IMR-90 (cell line): ENCODE measurements at regions not wholly inside any gene's neighbourhood (a gene's known extent, or its start where the extent isn't known, plus 50 kb on each side); places are given as distances from the start of the nearest gene placed in this dataset.

Source experiments
- ATAC-seq: fragments of 200-7000 bp; cut with Tn5 transposase; 2 replicates; pipeline ENCODE4 v1.9.1; 2020; ENCODE audit warnings: low read depth, mild to moderate bottlenecking, moderate library complexity
- BruUV-seq: library from RNA; stranded (reverse); fragments of 400-500 nt; replicated peaks from 2 replicates; lab custom pipeline; 2021; lab: Mats Ljungman, UMichigan
- CTCF ChIA-PET: fragments of 300-600 bp; formaldehyde crosslinking; extraction: SDS; loops from one replicate; lab custom pipeline; 2021; ENCODE audit warnings: antibody characterized with exemption; lab: Yijun Ruan, JAX
- POLR2A ChIA-PET: fragments of 300-600 bp; sonication (Branson Sonifier 250); formaldehyde crosslinking; loops from one replicate; lab custom pipeline; 2022; ENCODE audit warnings: antibody characterized with exemption; ENCODE audit not compliant: unreplicated experiment; lab: Charles Lee
- DNase-seq: peaks from one replicate; pipeline ENCODE4 v3.0.0; 2013
- H2AFZ ChIP-seq: replicated peaks from 2 replicates; pipeline ENCODE3; 2013; ENCODE audit warnings: low read length, mild to moderate bottlenecking; ENCODE audit not compliant: poor library complexity
- H2AK5ac ChIP-seq: 2 replicates; pipeline ENCODE4 v1.6.1; 2013; ENCODE audit warnings: low read depth, low read length, inconsistent platforms
- H2AK9ac ChIP-seq: replicated peaks from 2 replicates; pipeline ENCODE3; 2013; ENCODE audit warnings: mild to moderate bottlenecking, low read depth, low read length, moderate library complexity; ENCODE audit not compliant: poor library complexity
- H2BK120ac ChIP-seq: 2 replicates; pipeline ENCODE4 v1.6.1; 2013; ENCODE audit warnings: low read depth, low read length, inconsistent platforms
- H2BK15ac ChIP-seq: 3 replicates; pipeline ENCODE4 v1.6.1; 2013; ENCODE audit warnings: low read depth, low read length, inconsistent platforms
- H2BK20ac ChIP-seq: 2 replicates; pipeline ENCODE4 v1.6.1; 2013; ENCODE audit warnings: low read depth, mild to moderate bottlenecking, inconsistent platforms, low read length, moderate library complexity
- H2BK5ac ChIP-seq: 2 replicates; pipeline ENCODE4 v1.6.1; 2013; ENCODE audit warnings: mild to moderate bottlenecking, low read depth, low read length, inconsistent platforms; ENCODE audit not compliant: poor library complexity, severe bottlenecking
- H3K14ac ChIP-seq: replicated peaks from 2 replicates; pipeline ENCODE4 v1.6.1; 2013; ENCODE audit warnings: low read depth, low read length, inconsistent platforms
- H3K18ac ChIP-seq: 2 replicates; pipeline ENCODE4 v1.6.1; 2013; ENCODE audit warnings: low read depth, low read length, control low read depth
- H3K23ac ChIP-seq: 2 replicates; pipeline ENCODE4 v1.6.1; 2013; ENCODE audit warnings: low read depth, low read length, inconsistent platforms
- H3K27ac ChIP-seq: 2 replicates; pipeline ENCODE4 v1.5.1; 2013; ENCODE audit warnings: mild to moderate bottlenecking, control low read depth, low read length; ENCODE audit not compliant: insufficient read depth
- H3K27me3 ChIP-seq: 2 replicates; pipeline ENCODE4 v1.6.1; 2013; ENCODE audit warnings: low read length; ENCODE audit not compliant: control insufficient read depth, insufficient read depth
- H3K36me3 ChIP-seq: 2 replicates; pipeline ENCODE4 v1.6.1; 2013; ENCODE audit warnings: low read length, mixed read lengths; ENCODE audit not compliant: control insufficient read depth, insufficient read depth
- H3K4ac ChIP-seq: 2 replicates; pipeline ENCODE4 v1.6.1; 2013; ENCODE audit warnings: low read depth, low read length, inconsistent platforms
- H3K4me1 ChIP-seq: 2 replicates; pipeline ENCODE4 v1.6.1; 2013; ENCODE audit warnings: low read length, mixed read lengths; ENCODE audit not compliant: control insufficient read depth, insufficient read depth
- H3K4me2 ChIP-seq: 2 replicates; pipeline ENCODE4 v1.6.1; 2013; ENCODE audit warnings: low read depth, mild to moderate bottlenecking, control low read depth, low read length, moderate library complexity
- H3K4me3 ChIP-seq: 2 replicates; pipeline ENCODE4 v1.5.1; 2013; ENCODE audit warnings: low read depth, mild to moderate bottlenecking, control low read depth, low read length, moderate library complexity; ENCODE audit not compliant: insufficient read depth
- H3K56ac ChIP-seq: 2 replicates; pipeline ENCODE4 v1.6.1; 2013; ENCODE audit warnings: low read length, inconsistent platforms; ENCODE audit not compliant: insufficient read depth; ENCODE audit errors: extremely low read depth
- H3K79me1 ChIP-seq, 2 experiments: 2 replicates each; pipeline ENCODE4 v1.6.1; 2013; ENCODE audit warnings: low read length in 2 of 2, inconsistent platforms in 1 of 2, low read depth in 1 of 2
- H3K9ac ChIP-seq: 2 replicates; pipeline ENCODE4 v1.6.1; 2013; ENCODE audit warnings: low read depth, low read length, control low read depth
- H3K9me1 ChIP-seq: 2 replicates; pipeline ENCODE4 v1.6.1; 2013; ENCODE audit warnings: low read length, inconsistent platforms; ENCODE audit not compliant: insufficient read depth
- H3K9me3 ChIP-seq: 2 replicates; pipeline ENCODE4 v1.6.1; 2013; ENCODE audit warnings: low read length; ENCODE audit not compliant: control insufficient read depth, insufficient read depth
- H4K20me1 ChIP-seq: 2 replicates; pipeline ENCODE4 v1.6.1; 2013; ENCODE audit warnings: low read length, inconsistent platforms; ENCODE audit not compliant: insufficient read depth
- H4K5ac ChIP-seq: 2 replicates; pipeline ENCODE4 v1.6.1; 2013; ENCODE audit warnings: mild to moderate bottlenecking, low read depth, low read length, control low read depth
- H4K8ac ChIP-seq, 2 experiments: 2 replicates each; pipeline ENCODE4 v1.6.1; 2013; ENCODE audit warnings: low read depth in 2 of 2, low read length in 2 of 2, control low read depth in 1 of 2, inconsistent platforms in 1 of 2
- H4K91ac ChIP-seq: 2 replicates; pipeline ENCODE4 v1.6.1; 2013; ENCODE audit warnings: low read depth, low read length, inconsistent platforms; ENCODE audit not compliant: insufficient read depth
- CHD1 ChIP-seq: IDR thresholded peaks from 2 replicates; pipeline ENCODE4 v1.6.1; 2012; ENCODE audit warnings: low read depth, low read length, improper control_type of control experiment
- MAFK ChIP-seq: IDR thresholded peaks from 2 replicates; pipeline ENCODE4 v1.6.1; 2012; ENCODE audit warnings: low read depth, low read length, improper control_type of control experiment
- MAZ ChIP-seq: IDR thresholded peaks from 2 replicates; pipeline ENCODE4 v1.6.1; 2012; ENCODE audit warnings: low read depth, mild to moderate bottlenecking, low read length, improper control_type of control experiment, moderate library complexity, borderline replicate concordance
- POLR2A ChIP-seq: IDR thresholded peaks from 2 replicates; pipeline ENCODE4 v1.6.1; 2012; ENCODE audit warnings: mild to moderate bottlenecking, low read depth, low read length
- WGBS, 2 experiments: methylation state at CpG; one replicate each; pipeline versions ENCODE4 v1.1.5 to v1.1.7; 2013; ENCODE audit warnings: missing lambda C conversion rate in 2 of 2; ENCODE audit not compliant: insufficient read length in 1 of 2; ENCODE audit errors: extremely low coverage in 2 of 2; 5-methylcytosine and 5-hydroxymethylcytosine counted together
- dilution Hi-C: fragments of 300-500 bp; cut with HindIII; formaldehyde crosslinking; loops from one replicate; pipeline ENCODE4 v1.14.3; 2018; ENCODE audit warnings: low sequenced_read_pairs; ENCODE audit not compliant: unreplicated experiment
- in situ Hi-C: fragments of 300-500 bp; cut with MboI; formaldehyde crosslinking; loops from 3 replicates; pipeline ENCODE4 v1.14.3; 2019; ENCODE audit warnings: low sequenced_read_pairs, inconsistent platforms, mixed read lengths
- intact Hi-C: fragments of 100-400 bp; cut with micrococcal nuclease; formaldehyde crosslinking; loops from 2 replicates; pipeline ENCODE4 v1.10.0; 2022

DNA sequence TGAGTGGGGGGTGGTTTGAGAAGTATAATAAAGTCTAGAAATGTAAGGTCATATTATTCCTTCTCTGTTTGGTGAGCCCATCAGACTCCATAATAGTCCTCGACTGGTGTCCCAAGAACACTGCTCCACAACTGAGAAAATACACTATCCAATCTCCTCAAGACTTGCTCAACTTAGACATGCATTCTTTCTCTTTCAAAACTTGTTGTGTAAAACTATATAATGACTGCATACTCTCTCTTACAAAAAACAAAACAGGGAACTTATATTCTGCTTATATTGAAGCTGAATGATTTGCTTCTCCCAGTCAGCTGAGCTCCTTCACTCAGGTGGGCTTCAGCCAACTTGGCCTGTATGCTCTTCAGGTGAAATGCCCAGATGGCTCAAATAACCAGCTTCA lies 204.7 kb downstream of the ZNF365 start:
- dilution Hi-C loops: no loop called here
- H3K27me3 ChIP-seq: no peaks in the 10 kb centered on the region
- H3K4me3 ChIP-seq: no peak overlapping the region
- no peak overlapping the region for H2AK9ac ChIP-seq
- no peak overlapping the region for H3K27ac ChIP-seq
- H3K9ac ChIP-seq: no peak overlapping the region
- H3K9me3 ChIP-seq: no peaks in the 10 kb centered on the region
- H3K79me1 ChIP-seq: no peaks in the 10 kb centered on the region
- no peak overlapping the region for H2AK5ac ChIP-seq
- no peak overlapping the region for H3K56ac ChIP-seq
- no peaks in the 10 kb centered on the region for H4K20me1 ChIP-seq
- peak overlapping the region; percentile 65 for H2BK5ac ChIP-seq
- H3K4ac ChIP-seq: peak overlapping the region; percentile 33; the same call in 1 of the 2 replicates
- H4K5ac ChIP-seq: peak overlapping the region; percentile 44; the same call in 1 of the 2 replicates
- H3K4me1 ChIP-seq: peaks cover 25% of the 10 kb centered on the region
- peak overlapping the region; percentile 35 for H2BK120ac ChIP-seq
- CTCF ChIA-PET: no interaction called here
- in situ Hi-C loops: loop anchor here (25.0 kb wide), 1 partner anchor 542 kb away; no protein-coding TSS in a partner anchor
- POLR2A ChIA-PET: no interaction called here
- peaks cover 12% of the 10 kb centered on the region for H3K9me1 ChIP-seq
- ATAC-seq: no peak
- peak overlapping the region; percentile 8; the same call in 1 of the 2 replicates for H4K91ac ChIP-seq
- no peak overlapping the region for H2AFZ ChIP-seq
- peak overlapping the region; percentile 63; the same call in 1 of the 2 replicates for H3K18ac ChIP-seq
- no peaks in the 10 kb centered on the region for H3K36me3 ChIP-seq
- no peak overlapping the region for H3K14ac ChIP-seq
- peak overlapping the region in 1 of 2 experiments; percentile 84; a peak in 1 of 4 replicates for H4K8ac ChIP-seq
- no TSS peak for BruUV-seq
- no peak for DNase-seq
- intact Hi-C loops: no loop called here
- peak overlapping the region; percentile 43; the same call in 1 of the 2 replicates for H2BK20ac ChIP-seq
- H2BK15ac ChIP-seq: no peak overlapping the region; the same call in 2 of the 3 replicates
- WGBS, 2 experiments: no CpG with 5 or more reads among the region's 1 CpG
- H3K23ac ChIP-seq: no peak overlapping the region
- no peak overlapping the region for H3K4me2 ChIP-seq
- no peak for TF ChIP-seq POLR2A
- no peak for TF ChIP-seq MAZ
- no peak for TF ChIP-seq MAFK
- TF ChIP-seq CHD1: no peak
